ENCODE measurements at regions not wholly inside any gene's neighbourhood (a gene's known extent, or its start where the extent isn't known, plus 50 kb on each side); places are given as distances from the start of the nearest gene placed in this dataset.

GRCh38 chr4:163988391-163988790 lies 493.9 kb downstream of the TMA16 start:
- Histone ChIP-seq H3K36me3 (ENCODE audit: control insufficient read depth, insufficient read depth, low read length) (no peaks in the 10 kb centered on the region), H3K9me3 (ENCODE audit: control insufficient read depth, low read length) (no peaks in the 10 kb centered on the region), H3K9ac (ENCODE audit: extremely low read depth, low read length, poor library complexity, severe bottlenecking) (no peak overlapping the region), H3K4me1 (ENCODE audit: control insufficient read depth, insufficient read depth, low read length) (peaks cover 5% of the 10 kb centered on the region), H3K27ac (ENCODE audit: low read depth, low read length) (no peak overlapping the region), H3K4me3 (ENCODE audit: low read length) (no peak overlapping the region), H3K27me3 (ENCODE audit: control insufficient read depth, insufficient read depth, low read length, poor library complexity, severe bottlenecking) (no peaks in the 10 kb centered on the region)
- Mint-ChIP-seq H3K36me3 (ENCODE audit: low read depth) (no peaks in the 10 kb centered on the region), H3K27me3 (ENCODE audit: insufficient read depth) (no peaks in the 10 kb centered on the region), H3K4me1 (peaks cover 41% of the 10 kb centered on the region), H3K4me3 (no peak overlapping the region), H3K9me3 (no peaks in the 10 kb centered on the region), H3K27ac (no peak overlapping the region)
- no peak for TF ChIP-seq CTCF (conservative IDR thresholded peaks at IDR 0.05)
- peak; percentile 46 for DNase-seq
- WGBS, 2 experiments (ENCODE audit: insufficient coverage in 1 of 2, insufficient read length in 1 of 2), result 91 to 97% methylated on average over 5 of the region's 5 CpGs

GRCh38 chr4:163988865-163989264 lies 494.4 kb downstream of the TMA16 start:
- Mint-ChIP-seq H3K4me1 (peaks cover 41% of the 10 kb centered on the region), H3K9me3 (no peaks in the 10 kb centered on the region), H3K36me3 (ENCODE audit: low read depth) (no peaks in the 10 kb centered on the region), H3K4me3 (peak overlapping the region; percentile 1), H3K27me3 (ENCODE audit: insufficient read depth) (no peaks in the 10 kb centered on the region), H3K27ac (peak overlapping the region; percentile 45)
- H3K27ac ChIP-seq (ENCODE audit: low read depth, low read length), result no peak overlapping the region
- H3K9me3 ChIP-seq (ENCODE audit: control insufficient read depth, low read length), result no peaks in the 10 kb centered on the region
- whole genome bisulfite sequencing, 2 experiments (ENCODE audit: insufficient coverage in 1 of 2, insufficient read length in 1 of 2), result 71 to 78% methylated on average over 6 of the region's 6 CpGs
- peak; percentile 74 for DNase-seq
- no peak overlapping the region for H3K4me3 ChIP-seq (ENCODE audit: low read length)
- no peak for TF ChIP-seq CTCF (conservative IDR thresholded peaks at IDR 0.05)
- H3K36me3 ChIP-seq (ENCODE audit: control insufficient read depth, insufficient read depth, low read length), result no peaks in the 10 kb centered on the region
- peaks cover 5% of the 10 kb centered on the region for H3K4me1 ChIP-seq (ENCODE audit: control insufficient read depth, insufficient read depth, low read length)
- H3K27me3 ChIP-seq (ENCODE audit: control insufficient read depth, insufficient read depth, low read length, poor library complexity, severe bottlenecking), result no peaks in the 10 kb centered on the region
- H3K9ac ChIP-seq (ENCODE audit: extremely low read depth, low read length, poor library complexity, severe bottlenecking), result no peak overlapping the region

GRCh38 chr4:163991298-163991865 lies 496.9 kb downstream of the TMA16 start:
- Mint-ChIP-seq H3K4me3 (no peak overlapping the region), H3K9me3 (no peaks in the 10 kb centered on the region), H3K27me3 (ENCODE audit: insufficient read depth) (no peaks in the 10 kb centered on the region), H3K36me3 (ENCODE audit: low read depth) (no peaks in the 10 kb centered on the region), H3K27ac (peak overlapping the region; percentile 67), H3K4me1 (peaks cover 41% of the 10 kb centered on the region)
- Histone ChIP-seq H3K36me3 (ENCODE audit: control insufficient read depth, insufficient read depth, low read length) (no peaks in the 10 kb centered on the region), H3K9me3 (ENCODE audit: control insufficient read depth, low read length) (no peaks in the 10 kb centered on the region), H3K4me1 (ENCODE audit: control insufficient read depth, insufficient read depth, low read length) (peaks cover 5% of the 10 kb centered on the region), H3K27ac (ENCODE audit: low read depth, low read length) (no peak overlapping the region), H3K9ac (ENCODE audit: extremely low read depth, low read length, poor library complexity, severe bottlenecking) (no peak overlapping the region), H3K27me3 (ENCODE audit: control insufficient read depth, insufficient read depth, low read length, poor library complexity, severe bottlenecking) (no peaks in the 10 kb centered on the region), H3K4me3 (ENCODE audit: low read length) (no peak overlapping the region)
- TF ChIP-seq CTCF (conservative IDR thresholded peaks at IDR 0.05), result no peak
- WGBS, 2 experiments (ENCODE audit: insufficient coverage in 1 of 2, insufficient read length in 1 of 2), result 81 to 87% methylated on average over 3 of the region's 3 CpGs
- DNase-seq, result peak; percentile 43
